K562 (cell line): ENCODE measurements at regions not wholly inside any gene's neighbourhood (a gene's known extent, or its start where the extent isn't known, plus 50 kb on each side); places are given as distances from the start of the nearest gene placed in this dataset.

ENCODE experiments used
- BMI1 ChIP-seq: fragments of 150-350 bp; IDR thresholded peaks from 2 replicates; pipeline ENCODE4 v1.6.1; 2014; ENCODE audit warnings: low read length
- FOXK2 ChIP-seq, 2 experiments: fragments of 450-650 bp; IDR thresholded peaks in 1 of 2; conservative IDR thresholded peaks in 1 of 2; 2 replicates each; pipeline ENCODE4 v1.6.1; 2016; ENCODE audit warnings: low read depth in 2 of 2, mild to moderate bottlenecking in 1 of 2
- HLTF ChIP-seq: fragments of 450-650 bp; IDR thresholded peaks from 2 replicates; pipeline ENCODE4 v1.6.1; 2016
- JUND ChIP-seq, 2 experiments: IDR thresholded peaks; 2 replicates in 1 of 2; 3 replicates in 1 of 2; pipeline ENCODE4 v1.6.1; 2011; ENCODE audit warnings: borderline replicate concordance in 2 of 2, low read depth in 2 of 2, low read length in 2 of 2, improper control_type of control experiment in 1 of 2, missing biosample characterization in 1 of 2, missing genetic modification characterization in 1 of 2, missing genetic modification reagents in 1 of 2
- NFXL1 ChIP-seq: fragments of 450-650 bp; formaldehyde crosslinking; IDR thresholded peaks from 2 replicates; pipeline ENCODE4 v1.4.0; 2021; ENCODE audit warnings: mild to moderate bottlenecking
- SLC30A9 ChIP-seq: fragments of 250-450 bp; sonication (Bioruptor Pico); IDR thresholded peaks from 2 replicates; pipeline ENCODE4 v1.8.0; 2022; ENCODE audit warnings: mild to moderate bottlenecking, moderate library complexity
- STAT6 ChIP-seq: sonication (generic); formaldehyde crosslinking; IDR thresholded peaks from 2 replicates; pipeline ENCODE4 v1.8.1; 2023; ENCODE audit warnings: mild to moderate bottlenecking, missing genetic modification reagents
- TAF1 ChIP-seq: IDR thresholded peaks from 2 replicates; pipeline ENCODE4 v1.6.1; 2011; ENCODE audit warnings: mild to moderate bottlenecking, low read length, moderate library complexity; ENCODE audit not compliant: insufficient read depth, control insufficient read depth, severe bottlenecking; ENCODE audit errors: extremely low read depth
- TRIM25 ChIP-seq: fragments of 450-650 bp; IDR thresholded peaks from 2 replicates; pipeline ENCODE4 v1.7.0; 2016; ENCODE audit warnings: borderline replicate concordance
- ZBTB33 ChIP-seq: sonication (generic); formaldehyde crosslinking; IDR thresholded peaks from 2 replicates; pipeline ENCODE4 v1.8.1; 2023; ENCODE audit warnings: mild to moderate bottlenecking, missing genetic modification reagents
- ZNF41 ChIP-seq: fragments of 250-450 bp; sonication (Bioruptor Pico); conservative IDR thresholded peaks from 2 replicates; pipeline ENCODE4 v1.4.0; 2020; ENCODE audit warnings: mild to moderate bottlenecking
- TF ChIP-seq, protein P1 (sequence below): sonication (generic); formaldehyde crosslinking; IDR thresholded peaks from 2 replicates; pipeline ENCODE4 v1.8.1; 2023; ENCODE audit warnings: mild to moderate bottlenecking, missing genetic modification reagents
- TF ChIP-seq, protein P2 (sequence below), 2 experiments: fragments of 450-650 bp in 1 of 2; sonication (generic) in 1 of 2; formaldehyde crosslinking in 1 of 2; IDR thresholded peaks in 1 of 2; conservative IDR thresholded peaks in 1 of 2; 2 replicates each; pipeline versions ENCODE4 v1.6.1 to v1.8.1; 2016 to 2023; ENCODE audit warnings: mild to moderate bottlenecking in 2 of 2, moderate library complexity in 2 of 2, inconsistent platforms in 1 of 2, missing genetic modification reagents in 1 of 2

DNA sequence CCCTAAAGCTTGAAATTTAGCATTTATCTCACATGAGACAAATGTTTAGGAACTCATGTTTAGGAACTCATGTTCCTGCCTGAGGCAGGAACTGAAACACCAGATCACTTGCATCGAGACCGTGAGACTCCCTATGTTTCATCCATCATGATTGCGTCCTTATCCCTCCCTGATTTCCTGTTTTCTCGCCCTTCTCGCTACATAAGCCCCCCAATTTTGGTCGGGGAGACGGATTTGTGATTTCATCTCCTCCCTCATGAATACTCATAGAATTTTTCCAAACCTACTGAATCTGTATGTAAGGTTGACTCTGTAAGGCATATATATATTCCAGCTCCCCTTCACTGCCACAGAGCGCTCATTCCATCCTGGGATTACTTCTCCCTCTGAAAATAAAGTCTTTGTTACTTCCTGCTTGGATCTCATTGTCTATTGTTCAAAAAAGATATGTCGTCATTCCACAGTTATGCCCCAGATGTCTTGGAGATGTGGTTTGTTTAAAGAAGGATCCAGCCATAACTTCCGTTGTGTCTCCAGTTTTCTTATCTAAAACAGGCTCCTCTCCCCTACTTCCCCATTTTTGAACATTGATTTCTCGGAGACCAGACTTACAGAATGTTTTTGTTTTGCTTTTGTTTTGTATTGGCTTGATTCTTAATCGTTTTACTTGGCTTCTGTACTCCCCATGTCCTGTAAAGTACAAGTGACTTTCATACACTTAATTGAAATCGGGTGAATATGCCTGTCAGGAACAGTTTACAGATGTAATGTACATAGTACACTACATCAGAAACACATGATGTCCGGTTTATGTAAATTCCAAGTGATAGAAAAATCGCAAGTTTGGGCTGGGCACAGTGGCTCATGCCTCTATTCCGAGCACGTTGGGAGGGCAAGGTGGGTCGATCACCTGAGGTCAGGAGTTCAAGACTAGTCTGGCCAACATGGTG is 118.7 kb downstream of the HFE start (continued):
- TF ChIP-seq ZBTB33 (CRISPR knock-in tag), result no peak; the same call in 1 of the 2 replicates
- 0 out of 2 replicates have a peak, but pooled peaks have one; percentile 21 for TF ChIP-seq HLTF
- no peak; the same call in 1 of the 2 replicates for TF ChIP-seq ZNF41 (CRISPR knock-in tag)
- TF ChIP-seq FOXK2 (conservative IDR thresholded peaks at IDR 0.05 in 1 of 2, IDR thresholded peaks at IDR 0.05 in 1 of 2; ENCODE audit: low read depth in 2 of 2), result peak; percentile 67 to 71; a peak in 1 of 4 replicates
- no peak for TF ChIP-seq TAF1
- peak; percentile 89 for TF ChIP-seq JUND (IDR thresholded peaks at IDR 0.05; ENCODE audit: borderline replicate concordance, low read depth, low read length)
- TF ChIP-seq JUND (tag; IDR thresholded peaks at IDR 0.05; ENCODE audit: borderline replicate concordance, low read depth, low read length), result peak; percentile 94; the same call in 2 of the 3 replicates
- no peak for TF ChIP-seq BMI1
- TF ChIP-seq NFXL1 (CRISPR knock-in tag), result no peak
- TF ChIP-seq, protein P1, sequence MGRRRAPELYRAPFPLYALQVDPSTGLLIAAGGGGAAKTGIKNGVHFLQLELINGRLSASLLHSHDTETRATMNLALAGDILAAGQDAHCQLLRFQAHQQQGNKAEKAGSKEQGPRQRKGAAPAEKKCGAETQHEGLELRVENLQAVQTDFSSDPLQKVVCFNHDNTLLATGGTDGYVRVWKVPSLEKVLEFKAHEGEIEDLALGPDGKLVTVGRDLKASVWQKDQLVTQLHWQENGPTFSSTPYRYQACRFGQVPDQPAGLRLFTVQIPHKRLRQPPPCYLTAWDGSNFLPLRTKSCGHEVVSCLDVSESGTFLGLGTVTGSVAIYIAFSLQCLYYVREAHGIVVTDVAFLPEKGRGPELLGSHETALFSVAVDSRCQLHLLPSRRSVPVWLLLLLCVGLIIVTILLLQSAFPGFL (CRISPR knock-in tag), result no peak
- TF ChIP-seq SLC30A9 (CRISPR knock-in tag), result no peak
- TF ChIP-seq STAT6 (CRISPR knock-in tag), result no peak
- TF ChIP-seq TRIM25, result peak; percentile 88; the same call in 1 of the 2 replicates
- TF ChIP-seq, protein P2, sequence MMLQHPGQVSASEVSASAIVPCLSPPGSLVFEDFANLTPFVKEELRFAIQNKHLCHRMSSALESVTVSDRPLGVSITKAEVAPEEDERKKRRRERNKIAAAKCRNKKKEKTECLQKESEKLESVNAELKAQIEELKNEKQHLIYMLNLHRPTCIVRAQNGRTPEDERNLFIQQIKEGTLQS (IDR thresholded peaks at IDR 0.05), result peak; percentile 91
- TF ChIP-seq, protein P2 (CRISPR knock-in tag; conservative IDR thresholded peaks at IDR 0.05), result peak; percentile 70
